ENCODE measurements at regions not wholly inside any gene's neighbourhood (a gene's known extent, or its start where the extent isn't known, plus 50 kb on each side); places are given as distances from the start of the nearest gene placed in this dataset.

GRCh38 chr10:118537623-118538022 lies 57.8 kb downstream of the PRLHR start:
- TF ChIP-seq CTCF (IDR thresholded peaks at IDR 0.05) (no peak), POLR2A (IDR thresholded peaks at IDR 0.05) (no peak)

All from heart left ventricle (tissue), 13 donors.